NCI-H146 treated with DMSO at 0.1 percent for 48 hours (cell line): ENCODE measurements at regions not wholly inside any gene's neighbourhood (a gene's known extent, or its start where the extent isn't known, plus 50 kb on each side); places are given as distances from the start of the nearest gene placed in this dataset.
"Not testable (repeated sequence)": the region's sequence is repeated elsewhere in the genome, so short reads cannot be mapped to it uniquely, and the experiment has no call there.

Source experiments
- DNase-seq: peaks from one replicate; lab custom pipeline; 2025; ENCODE audit not compliant: unreplicated experiment; lab: John Stamatoyannopoulos, UW

- DNase-seq, result no peak
Observed at GRCh38 chr2:38484957-38485356, 107.9 kb upstream of the ATL2 start.

GRCh38 chr2:38483776-38484501 is 106.9 kb upstream of the ATL2 start:
- no peak for DNase-seq

- DNase-seq, result not testable (repeated sequence)
Observed at GRCh38 chr2:38482710-38483109, 105.6 kb upstream of the ATL2 start.

DNA sequence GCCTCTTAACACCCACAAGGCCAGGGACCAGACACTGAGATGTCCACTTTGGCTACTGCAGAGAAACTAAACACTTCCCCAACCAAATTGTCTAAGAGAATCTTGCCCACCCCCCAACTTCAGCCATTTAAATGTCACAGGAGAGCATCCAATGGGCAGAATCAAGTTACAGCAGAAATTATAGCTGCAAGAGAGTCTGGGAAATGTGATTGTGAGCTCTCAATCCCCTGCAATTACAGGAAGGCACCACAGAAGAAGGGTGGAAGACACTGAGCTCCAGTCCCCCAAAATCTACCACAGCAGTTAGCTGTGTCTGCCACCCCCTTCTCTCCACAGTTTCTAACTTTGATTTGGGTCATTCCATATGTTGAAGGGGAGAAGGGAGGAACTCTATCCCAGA is 103.5 kb upstream of the ATL2 start:
- DNase-seq, result no peak

DNA sequence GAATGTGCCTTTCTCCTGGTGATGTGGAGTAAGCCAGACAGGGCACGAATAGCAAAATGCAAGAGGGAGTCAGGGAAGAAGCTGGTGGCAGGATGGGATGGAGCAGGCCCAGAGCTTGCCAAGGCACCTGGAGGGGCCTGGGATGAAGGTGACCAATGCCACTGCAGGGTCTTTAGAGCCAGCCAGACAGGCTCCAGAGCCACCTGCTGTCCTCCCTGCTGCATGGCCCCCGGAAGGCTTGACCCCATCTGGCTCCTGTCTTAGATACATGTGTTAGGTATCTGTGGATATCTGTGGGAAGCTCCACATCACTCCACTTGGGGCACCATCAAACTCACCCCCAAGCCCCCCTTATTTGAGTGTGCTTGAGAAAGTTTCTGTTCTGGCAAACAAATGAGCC is 99.9 kb upstream of the ATL2 start:
- no peak for DNase-seq

GRCh38 chr2:38475567-38475881 is 98.5 kb upstream of the ATL2 start:
- DNase-seq, result no peak

GRCh38 chr2:38474715-38475566 is 97.9 kb upstream of the ATL2 start:
- no peak for DNase-seq

DNA sequence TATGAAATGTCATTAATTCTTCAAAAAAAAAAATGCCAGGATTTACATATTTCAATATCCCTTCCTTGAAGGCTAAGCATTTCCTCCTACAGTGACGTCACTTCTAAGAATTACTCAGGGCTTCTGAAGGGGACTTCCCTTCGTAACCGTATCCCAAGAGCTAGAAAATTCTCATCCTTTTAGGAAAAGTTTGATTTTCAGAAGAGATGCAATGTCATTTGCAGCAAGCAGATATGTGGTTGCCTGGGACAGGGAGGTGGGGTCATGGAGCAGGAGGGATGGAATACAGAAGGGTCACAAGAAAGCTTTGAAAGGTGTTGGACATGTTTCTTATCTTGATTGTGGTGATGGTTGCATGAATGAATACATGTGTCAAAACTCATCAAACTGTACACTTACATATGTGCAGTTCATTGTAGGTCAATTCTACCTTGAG is 97.0 kb upstream of the ATL2 start:
- no peak for DNase-seq

- DNase-seq, result no peak
Observed at GRCh38 chr2:38473333-38474005, 96.4 kb upstream of the ATL2 start.

DNA sequence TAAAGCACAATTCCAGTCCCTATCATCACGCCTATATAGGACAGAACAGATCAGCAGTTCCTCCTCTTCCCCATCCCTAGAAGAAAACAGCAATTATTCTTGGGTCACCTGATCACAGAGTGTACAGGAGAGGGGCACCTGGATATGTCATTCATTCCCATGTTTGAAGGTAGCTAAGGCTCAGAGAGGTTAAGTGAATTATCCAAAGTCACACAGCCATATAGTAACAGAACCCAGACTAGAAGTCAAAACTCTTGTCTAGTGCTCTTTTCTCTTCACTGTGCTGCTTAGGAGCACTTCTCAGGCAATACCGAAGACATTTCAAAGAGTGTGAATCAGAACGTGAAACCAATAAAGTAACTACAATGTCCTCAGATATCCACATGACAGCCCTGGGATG is 93.0 kb upstream of the ATL2 start:
- DNase-seq, result no peak

DNA sequence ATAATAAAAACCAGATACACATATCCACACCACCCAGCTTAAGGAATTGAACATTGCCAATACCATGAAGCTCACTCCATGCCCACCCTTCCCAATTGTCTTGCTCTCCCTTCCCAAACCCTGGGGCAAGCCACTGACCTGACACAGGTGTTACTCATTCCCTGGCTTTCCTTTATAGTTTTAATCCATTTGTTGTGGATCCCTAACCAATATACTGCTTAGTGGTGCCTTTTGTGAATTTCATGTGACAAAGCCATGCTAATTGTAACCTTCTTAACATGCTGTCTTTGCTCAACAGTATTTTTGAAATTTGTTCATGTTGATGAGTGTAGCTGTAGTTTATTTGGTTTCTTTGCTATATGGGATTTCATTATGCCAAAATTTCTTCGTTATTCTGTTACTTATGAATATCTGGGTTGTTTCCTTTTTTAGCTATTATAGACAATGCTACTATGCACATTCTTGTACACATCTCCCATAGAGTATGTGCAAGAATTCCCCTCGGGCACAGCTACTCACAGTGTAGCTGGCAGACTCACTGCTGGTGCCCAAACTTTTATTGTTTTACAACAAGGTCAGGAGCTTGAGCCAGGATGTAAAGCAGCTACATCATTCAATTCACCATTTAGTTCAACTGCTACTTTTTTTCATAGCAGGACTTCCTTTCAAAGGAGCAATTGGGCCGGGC is 90.8 kb upstream of the ATL2 start:
- no peak for DNase-seq

GRCh38 chr2:38466876-38467767 is 90.0 kb upstream of the ATL2 start:
- DNase-seq, result no peak

DNA sequence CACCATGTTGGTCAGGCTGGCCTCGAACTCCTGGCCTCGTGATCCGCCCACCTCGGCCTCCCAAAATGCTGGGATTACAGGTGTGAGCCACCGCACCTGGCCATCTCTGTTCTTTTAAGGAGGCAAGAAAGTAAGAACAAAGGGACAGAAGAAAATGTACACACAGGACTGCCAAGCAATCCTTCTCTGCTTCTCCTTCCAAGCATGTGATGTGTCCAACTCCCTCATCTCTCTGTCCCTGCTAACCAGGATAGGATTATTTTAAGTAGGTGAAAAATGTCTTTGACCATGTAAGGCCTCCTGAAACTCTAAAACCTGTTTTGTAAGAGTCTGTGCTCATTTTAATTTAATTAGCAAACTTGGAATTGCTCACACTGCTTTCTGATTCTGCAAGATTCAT is 89.3 kb upstream of the ATL2 start:
- no peak for DNase-seq

DNA sequence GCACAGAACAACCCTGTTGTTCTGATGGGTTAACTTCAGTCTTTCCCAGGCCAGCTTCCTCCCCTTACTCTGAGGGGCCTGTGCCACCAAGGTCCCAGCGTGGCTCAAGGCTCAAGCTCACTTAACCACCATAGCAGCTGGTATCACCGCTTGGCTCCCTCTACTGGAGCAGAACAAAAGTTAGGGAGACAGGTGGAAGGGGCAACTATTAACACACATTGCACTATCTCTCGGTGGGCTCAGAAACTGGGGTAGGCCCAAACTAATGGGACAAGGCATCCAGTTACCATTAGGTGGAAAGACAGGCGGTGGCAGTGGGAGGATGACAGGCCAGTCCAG is 88.7 kb upstream of the ATL2 start:
- DNase-seq, result no peak

- DNase-seq, result no peak
Observed at GRCh38 chr2:38464971-38465788, 88.1 kb upstream of the ATL2 start.

DNA sequence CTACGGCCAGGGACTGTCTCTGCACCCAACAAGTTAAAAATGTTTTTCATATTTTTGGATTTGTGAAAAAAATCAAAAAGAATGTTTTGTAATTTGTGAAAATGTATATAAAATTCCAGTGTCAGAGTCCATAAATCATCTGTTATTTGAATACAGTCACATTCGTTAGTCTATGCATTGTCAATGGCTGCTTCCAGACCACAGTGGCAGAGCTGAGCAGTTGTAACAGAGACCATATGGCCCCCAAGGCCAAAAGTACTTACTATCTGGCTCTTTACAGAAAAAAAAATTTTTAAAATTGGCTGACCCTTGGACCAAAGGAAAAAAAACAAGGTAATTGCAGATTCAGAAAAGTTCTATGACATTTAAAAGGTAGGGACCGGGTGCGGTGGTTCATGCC is 86.7 kb upstream of the ATL2 start:
- no peak for DNase-seq

- DNase-seq, result no peak
Observed at GRCh38 chr2:38462121-38462661, 85.1 kb upstream of the ATL2 start.

DNA sequence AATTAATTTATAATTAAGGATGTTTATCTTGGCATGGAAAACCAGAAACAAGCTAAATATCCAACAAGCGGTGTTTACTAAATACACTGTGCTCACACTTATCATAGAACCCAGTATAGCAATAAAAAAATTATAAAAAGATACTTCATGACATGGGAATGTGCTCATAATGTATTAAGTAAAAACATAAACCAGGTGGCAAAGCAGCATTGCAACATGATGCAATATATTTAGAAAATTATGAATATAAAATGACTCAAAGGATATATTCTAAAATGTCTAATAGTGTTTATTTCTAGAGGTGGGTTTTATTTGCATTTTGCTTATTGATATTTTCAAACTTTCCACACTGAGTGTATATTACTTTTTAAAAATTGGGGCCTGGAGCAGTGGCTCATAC is 84.4 kb upstream of the ATL2 start:
- no peak for DNase-seq

DNA sequence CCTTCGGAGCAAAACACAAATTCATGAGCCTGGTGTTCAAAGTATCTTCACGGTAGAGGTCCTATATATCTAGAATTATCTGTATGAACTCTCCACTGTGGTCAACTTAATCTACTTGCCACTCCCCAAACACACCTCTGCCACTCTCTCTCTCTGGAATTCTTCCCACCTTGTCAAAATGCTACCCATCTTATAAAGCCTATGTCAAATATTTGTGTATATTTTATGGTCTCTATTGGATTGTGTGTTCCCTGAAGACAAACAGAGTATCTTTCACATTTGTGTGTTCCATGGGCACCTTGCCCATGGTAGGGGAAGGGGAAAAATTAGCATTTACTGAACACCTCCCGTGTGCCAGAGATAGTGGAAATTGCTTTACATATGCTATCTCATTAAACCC is 83.2 kb upstream of the ATL2 start:
- no peak for DNase-seq

- DNase-seq, result no peak
Observed at GRCh38 chr2:38454081-38454480, 77.0 kb upstream of the ATL2 start.
